ENCODE measurements at regions not wholly inside any gene's neighbourhood (a gene's known extent, or its start where the extent isn't known, plus 50 kb on each side); places are given as distances from the start of the nearest gene placed in this dataset.

DNA sequence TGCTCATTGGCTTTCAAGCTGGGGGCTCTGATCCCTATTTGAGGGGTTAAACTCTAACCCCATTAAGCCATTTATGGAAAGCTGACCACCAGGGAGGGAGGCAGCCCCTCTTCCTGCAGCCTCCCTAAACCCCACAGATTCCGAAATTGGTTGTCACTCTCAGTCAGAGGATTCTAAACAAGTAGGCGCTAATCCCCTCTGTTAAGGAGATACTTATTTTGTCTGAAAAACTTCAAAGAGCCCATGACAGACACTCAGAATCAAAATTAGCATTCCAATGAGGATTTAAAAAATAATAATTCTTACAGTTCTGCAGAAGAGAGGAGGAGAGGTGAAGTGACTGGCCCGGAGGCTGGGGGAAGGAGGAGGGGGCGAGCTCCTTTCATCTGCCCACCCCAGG, 69.7 kb upstream of the LMO1 start:
- TF ChIP-seq, protein P1, sequence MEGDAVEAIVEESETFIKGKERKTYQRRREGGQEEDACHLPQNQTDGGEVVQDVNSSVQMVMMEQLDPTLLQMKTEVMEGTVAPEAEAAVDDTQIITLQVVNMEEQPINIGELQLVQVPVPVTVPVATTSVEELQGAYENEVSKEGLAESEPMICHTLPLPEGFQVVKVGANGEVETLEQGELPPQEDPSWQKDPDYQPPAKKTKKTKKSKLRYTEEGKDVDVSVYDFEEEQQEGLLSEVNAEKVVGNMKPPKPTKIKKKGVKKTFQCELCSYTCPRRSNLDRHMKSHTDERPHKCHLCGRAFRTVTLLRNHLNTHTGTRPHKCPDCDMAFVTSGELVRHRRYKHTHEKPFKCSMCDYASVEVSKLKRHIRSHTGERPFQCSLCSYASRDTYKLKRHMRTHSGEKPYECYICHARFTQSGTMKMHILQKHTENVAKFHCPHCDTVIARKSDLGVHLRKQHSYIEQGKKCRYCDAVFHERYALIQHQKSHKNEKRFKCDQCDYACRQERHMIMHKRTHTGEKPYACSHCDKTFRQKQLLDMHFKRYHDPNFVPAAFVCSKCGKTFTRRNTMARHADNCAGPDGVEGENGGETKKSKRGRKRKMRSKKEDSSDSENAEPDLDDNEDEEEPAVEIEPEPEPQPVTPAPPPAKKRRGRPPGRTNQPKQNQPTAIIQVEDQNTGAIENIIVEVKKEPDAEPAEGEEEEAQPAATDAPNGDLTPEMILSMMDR (optimal IDR thresholded peaks at IDR 0.05 in 1 of 3, IDR thresholded peaks at IDR 0.05 in 1 of 3, conservative IDR thresholded peaks at IDR 0.05 in 1 of 3; ENCODE audit: extremely low read depth in 1 of 3, insufficient read depth in 2 of 3, low read length in 3 of 3): no peak
- TF ChIP-seq EZH2 (IDR thresholded peaks at IDR 0.05; ENCODE audit: low read length): no peak

Data from keratinocyte (primary cell).